Smooth muscle cell (in vitro differentiated cells): ENCODE measurements at regions not wholly inside any gene's neighbourhood (a gene's known extent, or its start where the extent isn't known, plus 50 kb on each side); places are given as distances from the start of the nearest gene placed in this dataset.

Source experiments
- DNase-seq: peaks from one replicate; lab custom pipeline; 2025; ENCODE audit not compliant: unreplicated experiment; lab: John Stamatoyannopoulos, UW
- H2AFZ ChIP-seq: fragments of 200-600 bp; sonication (generic); 2 replicates; pipeline ENCODE4 v1.6.0; 2016; ENCODE audit warnings: antibody characterized with exemption, low read depth, mild to moderate bottlenecking
- H3F3A ChIP-seq: fragments of 200-600 bp; sonication (generic); 2 replicates; pipeline ENCODE4 v1.6.0; 2017; ENCODE audit warnings: antibody characterized with exemption, low read depth
- H3K27ac ChIP-seq: fragments of 200-600 bp; sonication (generic); 2 replicates; pipeline ENCODE4 v1.5.1; 2016; ENCODE audit warnings: low read depth, mild to moderate bottlenecking
- H3K27me3 ChIP-seq: fragments of 200-600 bp; sonication (generic); 2 replicates; pipeline ENCODE4 v1.6.1; 2016; ENCODE audit warnings: low read depth, mild to moderate bottlenecking
- H3K36me3 ChIP-seq: fragments of 200-600 bp; sonication (generic); 2 replicates; pipeline ENCODE4 v1.5.1; 2016; ENCODE audit warnings: low read depth
- H3K4me1 ChIP-seq: fragments of 200-600 bp; sonication (generic); 2 replicates; pipeline ENCODE4 v1.5.1; 2016; ENCODE audit warnings: low read depth
- H3K4me2 ChIP-seq: fragments of 200-600 bp; sonication (generic); 2 replicates; pipeline ENCODE4 v1.6.0; 2016; ENCODE audit warnings: mild to moderate bottlenecking
- H3K4me3 ChIP-seq: fragments of 200-600 bp; sonication (generic); 2 replicates; pipeline ENCODE4 v1.5.1; 2016; ENCODE audit warnings: mild to moderate bottlenecking
- H3K79me2 ChIP-seq: fragments of 200-600 bp; sonication (generic); 2 replicates; pipeline ENCODE4 v1.6.0; 2016; ENCODE audit warnings: low read depth, mild to moderate bottlenecking
- H3K9ac ChIP-seq: fragments of 200-600 bp; sonication (generic); 2 replicates; pipeline ENCODE4 v1.6.0; 2016; ENCODE audit warnings: low read depth
- H3K9me3 ChIP-seq: fragments of 200-600 bp; sonication (generic); replicated peaks from 2 replicates; pipeline ENCODE4 v1.5.1; 2016; ENCODE audit warnings: low read depth
- H4K20me1 ChIP-seq: fragments of 200-600 bp; sonication (generic); 2 replicates; pipeline ENCODE4 v1.6.0; 2016; ENCODE audit warnings: low read depth
- CTCF ChIP-seq: fragments of 200-600 bp; sonication (generic); IDR thresholded peaks from 2 replicates; pipeline ENCODE4 v1.5.1; 2017; ENCODE audit warnings: borderline replicate concordance, mild to moderate bottlenecking, antibody characterized with exemption; ENCODE audit not compliant: insufficient read depth, poor library complexity, severe bottlenecking
- WGBS: methylation state at CpG from one replicate; pipeline ENCODE4 v1.1.7; 2016; ENCODE audit warnings: low lambda C conversion rate; 5-methylcytosine and 5-hydroxymethylcytosine counted together

GRCh38 chr4:123116412-123116811 lies 194.0 kb upstream of the NUDT6 start:
- H3K4me2 ChIP-seq = peak overlapping the region; percentile 29
- H3K9me3 ChIP-seq = no peaks in the 10 kb centered on the region
- no peaks in the 10 kb centered on the region for H3K27me3 ChIP-seq
- no peaks in the 10 kb centered on the region for H3K36me3 ChIP-seq
- no peaks in the 10 kb centered on the region for H3K79me2 ChIP-seq
- no peaks in the 10 kb centered on the region for H4K20me1 ChIP-seq
- no peak overlapping the region for H2AFZ ChIP-seq
- no peak for TF ChIP-seq CTCF
- peaks cover 6% of the 10 kb centered on the region for H3K4me1 ChIP-seq
- H3K27ac ChIP-seq = no peak overlapping the region
- 26% methylated on average over 1 of the region's 1 CpG for WGBS
- no peaks in the 10 kb centered on the region for H3F3A ChIP-seq
- H3K9ac ChIP-seq = no peak overlapping the region
- DNase-seq = no peak
- no peak overlapping the region for H3K4me3 ChIP-seq

- H4K20me1 ChIP-seq = no peaks in the 10 kb centered on the region
- H3K27me3 ChIP-seq = no peaks in the 10 kb centered on the region
- WGBS = 86% methylated on average over 1 of the region's 1 CpG
- H3K4me2 ChIP-seq = no peak overlapping the region
- no peaks in the 10 kb centered on the region for H3K9me3 ChIP-seq
- H3K36me3 ChIP-seq = no peaks in the 10 kb centered on the region
- no peak for TF ChIP-seq CTCF
- no peak overlapping the region for H3K9ac ChIP-seq
- H2AFZ ChIP-seq = no peak overlapping the region
- H3K27ac ChIP-seq = peak overlapping the region; percentile 39
- H3K4me1 ChIP-seq = no peaks in the 10 kb centered on the region
- no peak for DNase-seq
- H3K79me2 ChIP-seq = no peaks in the 10 kb centered on the region
- no peak overlapping the region for H3K4me3 ChIP-seq
- no peaks in the 10 kb centered on the region for H3F3A ChIP-seq
Observed at GRCh38 chr4:123120473-123120872, 198.1 kb upstream of the NUDT6 start.

- Histone ChIP-seq H3K27ac (peak overlapping the region; percentile 18), H3K27me3 (no peaks in the 10 kb centered on the region), H3K4me3 (no peak overlapping the region), H3K79me2 (no peaks in the 10 kb centered on the region), H3K9ac (no peak overlapping the region), H3K9me3 (no peaks in the 10 kb centered on the region), H4K20me1 (no peaks in the 10 kb centered on the region), H3K4me1 (no peaks in the 10 kb centered on the region), H3K36me3 (no peaks in the 10 kb centered on the region), H3F3A (no peaks in the 10 kb centered on the region), H2AFZ (no peak overlapping the region), H3K4me2 (no peak overlapping the region)
- no peak for DNase-seq
- 43% methylated on average over 2 of the region's 2 CpGs for WGBS
- no peak for TF ChIP-seq CTCF
Observed at GRCh38 chr4:123121241-123121907, 199.0 kb upstream of the NUDT6 start.

GRCh38 chr4:123125477-123125876 lies 203.1 kb upstream of the NUDT6 start:
- WGBS = 100% methylated on average over 1 of the region's 1 CpG
- Histone ChIP-seq H3K27me3 (no peaks in the 10 kb centered on the region), H3K27ac (no peak overlapping the region), H3K36me3 (no peaks in the 10 kb centered on the region), H3K9ac (no peak overlapping the region), H3K4me2 (no peak overlapping the region), H3F3A (peaks cover 7% of the 10 kb centered on the region), H3K4me3 (no peak overlapping the region), H3K9me3 (no peaks in the 10 kb centered on the region), H2AFZ (no peak overlapping the region), H3K4me1 (peaks cover 15% of the 10 kb centered on the region), H4K20me1 (no peaks in the 10 kb centered on the region), H3K79me2 (no peaks in the 10 kb centered on the region)
- no peak for DNase-seq
- no peak for TF ChIP-seq CTCF
